Body of pancreas (tissue), 4 donors: ENCODE measurements at regions not wholly inside any gene's neighbourhood (a gene's known extent, or its start where the extent isn't known, plus 50 kb on each side); places are given as distances from the start of the nearest gene placed in this dataset.

ENCODE experiments used
- ATAC-seq: fragments of 150-250 bp; one replicate; pipeline ENCODE4 v1.9.1; 2016
- DNase-seq, 4 donors: peaks; one replicate each; pipeline ENCODE4 v3.0.0-alpha.2; 2019
- H3K27ac ChIP-seq, 4 donors: fragments of 200-600 bp; sonication (generic); 1 replicate in 3 of 4; 2 replicates in 1 of 4; pipeline versions ENCODE4 v1.5.1 to v1.6.1; 2016 to 2019; ENCODE audit warnings: mild to moderate bottlenecking in 1 of 4, mixed read lengths in 1 of 4, moderate library complexity in 1 of 4
- H3K27me3 ChIP-seq, 2 donors: fragments of 200-600 bp; sonication (generic); one replicate each; pipeline ENCODE4 v1.6.0; 2016; ENCODE audit warnings: mild to moderate bottlenecking in 1 of 2
- H3K36me3 ChIP-seq, 2 donors: fragments of 200-600 bp; sonication (generic); replicated peaks in 1 of 2; 2 replicates each; pipeline ENCODE4 v1.5.1; 2016; ENCODE audit warnings: low read depth in 2 of 2; ENCODE audit not compliant: insufficient read depth in 1 of 2
- H3K4me1 ChIP-seq: fragments of 200-600 bp; sonication (generic); one replicate; pipeline ENCODE4 v1.6.0; 2016
- H3K4me3 ChIP-seq, 2 donors: fragments of 200-600 bp; sonication (generic); 1 replicate in 1 of 2; 2 replicates in 1 of 2; pipeline ENCODE4 v1.5.1; 2016 to 2019
- H3K9me3 ChIP-seq, 3 donors: fragments of 200-600 bp; sonication (generic); 1 replicate in 2 of 3; 2 replicates in 1 of 3; pipeline ENCODE4 v1.5.1; 2016
- CTCF ChIP-seq, 7 experiments: fragments of 450-650 bp in 4 of 7; fragments of 200-600 bp in 3 of 7; sonication (generic) in 3 of 7; IDR thresholded peaks; one replicate each; pipeline ENCODE4 v1.5.1; 2016 to 2019; ENCODE audit warnings: antibody characterized with exemption in 7 of 7
- POLR2A ChIP-seq, 3 donors: fragments of 450-650 bp; IDR thresholded peaks; one replicate each; pipeline ENCODE4 v1.6.1; 2016; ENCODE audit warnings: antibody characterized with exemption in 3 of 3, mild to moderate bottlenecking in 2 of 3
- WGBS, 2 donors: methylation state at CpG; one replicate each; pipeline ENCODE4 v1.1.5; 2017; 5-methylcytosine and 5-hydroxymethylcytosine counted together
- intact Hi-C: fragments of 100-400 bp; cut with DNase I; formaldehyde crosslinking; loops from one replicate; pipeline ENCODE4 v1.15.1; 2023

- Histone ChIP-seq H3K4me1 (no peaks in the 10 kb centered on the region), H3K4me3 (no peak overlapping the region), H3K9me3 (no peaks in the 10 kb centered on the region), H3K27ac (no peak overlapping the region), H3K36me3 (no peaks in the 10 kb centered on the region), H3K27me3 (peaks cover 0 to 3% of the 10 kb centered on the region in 2 donors)
- TF ChIP-seq CTCF (IDR thresholded peaks at IDR 0.05) (no peak), POLR2A (IDR thresholded peaks at IDR 0.05) (no peak)
- 31 to 52% methylated on average over 2 of the region's 2 CpGs for WGBS, 2 donors
- intact Hi-C loops: no loop called here
- ATAC-seq (no peak), DNase-seq (no peak)
Observed at GRCh38 chr11:80390505-80390904, 949.7 kb upstream of the TENM4 start.

- Histone ChIP-seq H3K4me3 (no peak overlapping the region), H3K27ac (no peak overlapping the region), H3K9me3 (no peaks in the 10 kb centered on the region), H3K4me1 (no peaks in the 10 kb centered on the region), H3K36me3 (no peaks in the 10 kb centered on the region), H3K27me3 (peaks cover 0 to under 1% of the 10 kb centered on the region in 2 donors)
- DNase-seq (no peak), ATAC-seq (no peak)
- no peak for TF ChIP-seq POLR2A (IDR thresholded peaks at IDR 0.05)
- no peak for TF ChIP-seq CTCF (IDR thresholded peaks at IDR 0.05)
- 46 to 49% methylated on average over 4 of the region's 4 CpGs for WGBS, 2 donors
- intact Hi-C loops: no loop called here
Observed at GRCh38 chr11:80388536-80388935, 947.7 kb upstream of the TENM4 start.

- DNase-seq (no peak), ATAC-seq (no peak)
- Histone ChIP-seq H3K27ac (no peak overlapping the region), H3K4me3 (no peak overlapping the region), H3K27me3 (no peaks in the 10 kb centered on the region), H3K9me3 (no peaks in the 10 kb centered on the region), H3K4me1 (no peaks in the 10 kb centered on the region), H3K36me3 (no peaks in the 10 kb centered on the region)
- WGBS, 2 donors: 41 to 80% methylated on average over 1 of the region's 1 CpG
- intact Hi-C loops: no loop called here
- TF ChIP-seq POLR2A (IDR thresholded peaks at IDR 0.05) (no peak), CTCF (IDR thresholded peaks at IDR 0.05) (no peak)
Observed at GRCh38 chr11:80388130-80388529, 947.3 kb upstream of the TENM4 start.

- H3K27me3 ChIP-seq: no peaks in the 10 kb centered on the region
- H3K36me3 ChIP-seq: no peaks in the 10 kb centered on the region
- no peak for DNase-seq
- WGBS, 2 donors: 33 to 43% methylated on average over 3 of the region's 3 CpGs
- no peak for TF ChIP-seq CTCF (IDR thresholded peaks at IDR 0.05)
- TF ChIP-seq POLR2A (IDR thresholded peaks at IDR 0.05): no peak
- H3K9me3 ChIP-seq: no peaks in the 10 kb centered on the region
- no peak overlapping the region for H3K4me3 ChIP-seq
- intact Hi-C loops: no loop called here
- no peak for ATAC-seq
- H3K4me1 ChIP-seq: no peaks in the 10 kb centered on the region
- no peak overlapping the region for H3K27ac ChIP-seq
Observed at GRCh38 chr11:80383655-80384054, 942.8 kb upstream of the TENM4 start.

GRCh38 chr11:80379620-80380278 is 938.9 kb upstream of the TENM4 start:
- DNase-seq (no peak), ATAC-seq (no peak)
- H3K9me3 ChIP-seq: no peaks in the 10 kb centered on the region
- no peak overlapping the region for H3K27ac ChIP-seq
- no peaks in the 10 kb centered on the region for H3K4me1 ChIP-seq
- H3K36me3 ChIP-seq: no peaks in the 10 kb centered on the region
- WGBS, 2 donors: 70 to 89% methylated on average over 1 of the region's 1 CpG
- no peak overlapping the region for H3K4me3 ChIP-seq
- TF ChIP-seq POLR2A (IDR thresholded peaks at IDR 0.05) (no peak), CTCF (IDR thresholded peaks at IDR 0.05) (no peak)
- intact Hi-C loops: no loop called here
- no peaks in the 10 kb centered on the region for H3K27me3 ChIP-seq
